Neural crest cell (in vitro differentiated cells): ENCODE measurements at regions not wholly inside any gene's neighbourhood (a gene's known extent, or its start where the extent isn't known, plus 50 kb on each side); places are given as distances from the start of the nearest gene placed in this dataset.

Experiments
- DNase-seq: peaks from one replicate; pipeline ENCODE4 v3.0.0; 2021; ENCODE audit warnings: low read depth, mixed read lengths, low spot score
- H3K27ac Mint-ChIP-seq: one replicate; pipeline ENCODE4 v1.8.0; 2021; ENCODE audit warnings: mild to moderate bottlenecking, mixed read lengths; ENCODE audit not compliant: unreplicated experiment
- H3K27me3 Mint-ChIP-seq: 2 replicates; pipeline ENCODE4 v1.8.0; 2021; ENCODE audit warnings: low read depth, mild to moderate bottlenecking, mixed read lengths
- H3K36me3 Mint-ChIP-seq: 2 replicates; pipeline ENCODE4 v1.8.0; 2021; ENCODE audit warnings: low read depth, mild to moderate bottlenecking, mixed read lengths
- H3K4me1 Mint-ChIP-seq: 2 replicates; pipeline ENCODE4 v1.8.0; 2021; ENCODE audit warnings: mixed read lengths
- H3K4me3 Mint-ChIP-seq: one replicate; pipeline ENCODE4 v1.8.0; 2021; ENCODE audit warnings: mild to moderate bottlenecking, mixed read lengths
- H3K9me3 Mint-ChIP-seq: 2 replicates; pipeline ENCODE4 v1.8.0; 2021; ENCODE audit warnings: mixed read lengths
- CTCF ChIP-seq: fragments of 200-600 bp; sonication (generic); conservative IDR thresholded peaks from 2 replicates; pipeline ENCODE4 v1.5.0; 2021; ENCODE audit warnings: antibody characterized with exemption, mild to moderate bottlenecking

GRCh38 chr5:143564417-143564816 is 160.9 kb upstream of the NR3C1 start:
- TF ChIP-seq CTCF, result no peak
- no peak for DNase-seq
- no peak overlapping the region for H3K27ac Mint-ChIP-seq
- H3K27me3 Mint-ChIP-seq, result no peaks in the 10 kb centered on the region
- H3K36me3 Mint-ChIP-seq, result no peaks in the 10 kb centered on the region
- no peaks in the 10 kb centered on the region for H3K4me1 Mint-ChIP-seq
- H3K9me3 Mint-ChIP-seq, result no peaks in the 10 kb centered on the region
- no peak overlapping the region for H3K4me3 Mint-ChIP-seq

- DNase-seq, result no peak
- Mint-ChIP-seq H3K4me3 (no peak overlapping the region), H3K9me3 (no peaks in the 10 kb centered on the region), H3K4me1 (no peaks in the 10 kb centered on the region), H3K27ac (no peak overlapping the region), H3K27me3 (no peaks in the 10 kb centered on the region), H3K36me3 (no peaks in the 10 kb centered on the region)
- TF ChIP-seq CTCF, result no peak
Measured at GRCh38 chr5:143562935-143563334, 159.4 kb upstream of the NR3C1 start.

DNA sequence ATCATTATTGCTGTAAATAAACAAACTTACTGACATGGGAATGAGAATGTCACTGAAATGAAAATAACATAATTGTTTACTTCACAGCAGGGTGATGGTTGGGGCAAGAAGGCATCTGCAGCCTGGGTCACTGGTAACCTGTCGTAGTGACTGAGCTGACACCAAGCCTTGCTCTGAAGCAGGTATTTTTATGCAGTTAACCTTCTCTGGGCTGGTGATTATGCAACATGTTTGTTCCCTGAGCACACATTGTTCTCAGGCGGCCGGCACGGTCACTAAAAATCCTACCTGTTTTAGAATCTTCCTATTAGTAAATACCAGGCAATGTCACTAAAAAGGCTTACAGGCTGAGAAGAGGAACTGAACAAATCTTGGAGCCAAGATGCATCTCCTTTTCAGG is 157.7 kb upstream of the NR3C1 start:
- Mint-ChIP-seq H3K27ac (no peak overlapping the region), H3K36me3 (no peaks in the 10 kb centered on the region), H3K4me1 (no peaks in the 10 kb centered on the region), H3K4me3 (no peak overlapping the region), H3K27me3 (no peaks in the 10 kb centered on the region), H3K9me3 (no peaks in the 10 kb centered on the region)
- TF ChIP-seq CTCF, result no peak
- no peak for DNase-seq

DNA sequence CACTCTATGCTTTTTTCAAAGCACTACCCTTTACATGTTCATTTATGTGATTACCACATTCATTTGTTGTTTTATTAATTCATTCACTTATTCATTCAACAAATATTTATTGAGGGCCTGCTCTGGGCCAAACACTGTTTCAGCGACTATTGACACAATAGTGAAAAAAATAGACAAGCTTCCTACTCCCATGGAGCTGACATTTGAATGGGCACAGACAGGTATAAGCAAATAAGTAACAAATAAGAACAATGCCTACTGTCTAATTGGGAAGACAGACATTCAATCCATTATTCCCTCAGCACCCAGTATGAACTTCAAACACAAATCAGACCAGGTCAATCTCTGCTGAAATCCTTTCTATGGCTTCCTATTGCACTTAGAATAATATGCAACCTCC is 156.9 kb upstream of the NR3C1 start:
- no peaks in the 10 kb centered on the region for H3K27me3 Mint-ChIP-seq
- H3K36me3 Mint-ChIP-seq, result no peaks in the 10 kb centered on the region
- H3K4me1 Mint-ChIP-seq, result no peaks in the 10 kb centered on the region
- DNase-seq, result no peak
- no peaks in the 10 kb centered on the region for H3K9me3 Mint-ChIP-seq
- H3K27ac Mint-ChIP-seq, result no peak overlapping the region
- no peak for TF ChIP-seq CTCF
- no peak overlapping the region for H3K4me3 Mint-ChIP-seq

- Mint-ChIP-seq H3K9me3 (no peaks in the 10 kb centered on the region), H3K27ac (no peak overlapping the region), H3K4me1 (no peaks in the 10 kb centered on the region), H3K4me3 (no peak overlapping the region), H3K27me3 (no peaks in the 10 kb centered on the region), H3K36me3 (no peaks in the 10 kb centered on the region)
- TF ChIP-seq CTCF, result no peak
- no peak for DNase-seq
Measured at GRCh38 chr5:143559586-143560109, 156.2 kb upstream of the NR3C1 start.

DNA sequence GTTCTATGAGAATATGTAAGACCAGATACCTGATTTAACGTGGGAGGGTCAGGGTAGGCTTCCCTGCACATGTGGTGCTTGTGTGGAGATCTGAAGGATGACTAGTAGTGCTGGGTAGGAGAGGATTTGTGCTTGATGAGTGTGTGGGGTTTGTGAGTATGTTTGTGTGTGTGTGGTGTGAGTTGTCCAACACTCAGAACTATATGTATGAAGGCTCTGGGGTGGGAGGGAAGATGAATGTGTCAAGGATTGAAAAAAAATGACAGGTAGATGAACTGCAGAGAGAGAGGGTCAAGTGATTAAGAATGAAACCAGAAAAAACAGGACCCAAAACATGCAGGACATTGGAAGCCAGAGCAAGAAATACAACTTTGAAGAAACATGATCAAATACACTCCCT is 154.6 kb upstream of the NR3C1 start:
- H3K4me1 Mint-ChIP-seq, result no peaks in the 10 kb centered on the region
- H3K27ac Mint-ChIP-seq, result no peak overlapping the region
- no peaks in the 10 kb centered on the region for H3K36me3 Mint-ChIP-seq
- no peaks in the 10 kb centered on the region for H3K9me3 Mint-ChIP-seq
- H3K4me3 Mint-ChIP-seq, result no peak overlapping the region
- no peaks in the 10 kb centered on the region for H3K27me3 Mint-ChIP-seq
- DNase-seq, result no peak
- no peak for TF ChIP-seq CTCF
